HG03565 (cell line): ENCODE measurements at regions not wholly inside any gene's neighbourhood (a gene's known extent, or its start where the extent isn't known, plus 50 kb on each side); places are given as distances from the start of the nearest gene placed in this dataset.
"Not testable (repeated sequence)": the region's sequence is repeated elsewhere in the genome, so short reads cannot be mapped to it uniquely, and the experiment has no call there.

Experiments
- ATAC-seq: cut with Tn5 transposase; IDR thresholded peaks from one replicate; pipeline ENCODE4 v1.9.1; 2021; ENCODE audit warnings: mild to moderate bottlenecking, moderate library complexity; ENCODE audit not compliant: unreplicated experiment

- ATAC-seq = not testable (repeated sequence)
These were observed 108.7 kb downstream of the NPIPB11 start for GRCh38 chr16:29297809-29298177.

GRCh38 chr16:29297144-29297808 is 109.2 kb downstream of the NPIPB11 start:
- ATAC-seq = not testable (repeated sequence)

- ATAC-seq = not testable (repeated sequence)
These were observed 110.3 kb downstream of the NPIPB11 start for GRCh38 chr16:29296176-29296575.

GRCh38 chr16:29294951-29295795 is 111.3 kb downstream of the NPIPB11 start:
- not testable (repeated sequence) for ATAC-seq

GRCh38 chr16:29294400-29294933 is 112.0 kb downstream of the NPIPB11 start:
- not testable (repeated sequence) for ATAC-seq

DNA sequence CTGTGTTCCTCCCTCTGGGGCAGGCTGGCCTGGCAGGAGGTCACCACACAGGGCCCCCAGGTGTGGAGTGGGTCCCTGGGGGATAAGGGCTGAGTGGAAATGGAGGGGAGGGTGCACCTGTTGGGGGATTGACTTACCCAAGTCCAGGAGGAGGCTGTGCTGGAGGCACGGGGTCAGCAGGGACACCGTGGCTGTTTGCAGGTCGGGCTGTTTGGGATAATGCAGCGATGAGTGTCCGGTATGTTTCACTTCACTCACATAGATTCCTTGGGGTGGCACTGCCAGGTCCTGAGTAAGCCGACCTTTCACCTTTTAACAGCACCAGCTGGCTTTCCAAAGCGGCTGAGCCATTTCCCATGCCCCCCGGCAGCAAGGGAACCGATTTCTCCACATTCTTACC is 113.0 kb downstream of the NPIPB11 start:
- ATAC-seq = not testable (repeated sequence)

DNA sequence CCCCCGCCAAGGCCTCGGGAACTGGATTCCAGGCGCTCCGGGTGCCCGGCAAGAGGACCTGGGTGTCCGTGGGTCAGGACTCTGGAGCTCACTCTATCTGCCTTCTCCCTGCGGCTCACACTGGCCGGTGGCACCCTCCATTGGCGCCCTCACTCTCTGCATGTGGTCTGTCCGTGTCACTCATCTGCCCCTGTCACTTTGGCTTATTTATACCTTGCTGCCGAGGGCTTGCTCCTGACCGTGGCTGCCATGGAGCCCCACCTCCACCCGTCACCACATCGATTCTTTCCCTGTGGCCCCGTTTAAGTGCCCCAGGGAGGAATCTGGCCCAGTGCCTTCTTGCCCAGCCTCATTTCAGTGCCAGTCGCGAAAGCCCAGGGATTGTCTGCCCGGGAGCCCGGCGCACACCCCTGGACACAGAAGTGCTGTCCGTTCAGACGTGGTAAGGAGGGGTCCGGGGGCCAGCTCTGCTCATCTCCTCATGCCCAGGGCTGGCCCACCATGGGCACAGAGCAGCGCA is 113.5 kb downstream of the NPIPB11 start:
- ATAC-seq = not testable (repeated sequence)

GRCh38 chr16:29291329-29292271 is 114.9 kb downstream of the NPIPB11 start:
- not testable (repeated sequence) for ATAC-seq

DNA sequence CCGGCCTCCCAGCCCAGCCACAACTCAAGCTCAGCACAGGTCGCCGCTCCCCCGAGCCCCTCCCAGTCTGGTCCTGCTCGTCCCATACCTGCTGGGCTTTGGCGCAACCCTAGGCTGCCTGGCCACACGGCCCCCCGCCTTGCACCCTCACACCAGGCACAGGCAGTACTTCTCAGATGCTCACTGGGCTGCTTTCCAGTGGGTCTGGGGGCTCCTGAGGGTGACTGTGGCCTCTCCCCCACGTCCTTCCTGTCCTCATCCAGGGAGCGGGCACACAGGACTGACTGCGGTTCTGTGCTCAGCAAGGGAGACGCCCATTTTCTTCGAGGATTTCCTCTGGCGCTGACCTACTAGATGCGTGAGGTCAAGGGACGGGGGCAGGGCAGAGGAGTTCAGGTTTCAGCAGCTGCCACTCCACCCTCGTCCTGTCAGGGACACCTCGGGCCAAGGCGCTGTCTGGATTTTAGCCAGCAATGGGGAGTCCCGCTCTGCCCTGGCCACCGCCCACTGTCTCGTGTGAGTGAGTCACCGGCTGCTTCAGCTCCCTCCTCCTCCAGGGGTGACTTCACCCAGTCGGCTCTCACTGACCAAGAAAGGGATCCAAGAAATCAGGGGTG is 115.8 kb downstream of the NPIPB11 start:
- ATAC-seq = peak; percentile 87

- ATAC-seq = not testable (repeated sequence)
These were observed 116.8 kb downstream of the NPIPB11 start for GRCh38 chr16:29289516-29290239.

- ATAC-seq = not testable (repeated sequence)
These were observed 117.6 kb downstream of the NPIPB11 start for GRCh38 chr16:29288711-29289474.

DNA sequence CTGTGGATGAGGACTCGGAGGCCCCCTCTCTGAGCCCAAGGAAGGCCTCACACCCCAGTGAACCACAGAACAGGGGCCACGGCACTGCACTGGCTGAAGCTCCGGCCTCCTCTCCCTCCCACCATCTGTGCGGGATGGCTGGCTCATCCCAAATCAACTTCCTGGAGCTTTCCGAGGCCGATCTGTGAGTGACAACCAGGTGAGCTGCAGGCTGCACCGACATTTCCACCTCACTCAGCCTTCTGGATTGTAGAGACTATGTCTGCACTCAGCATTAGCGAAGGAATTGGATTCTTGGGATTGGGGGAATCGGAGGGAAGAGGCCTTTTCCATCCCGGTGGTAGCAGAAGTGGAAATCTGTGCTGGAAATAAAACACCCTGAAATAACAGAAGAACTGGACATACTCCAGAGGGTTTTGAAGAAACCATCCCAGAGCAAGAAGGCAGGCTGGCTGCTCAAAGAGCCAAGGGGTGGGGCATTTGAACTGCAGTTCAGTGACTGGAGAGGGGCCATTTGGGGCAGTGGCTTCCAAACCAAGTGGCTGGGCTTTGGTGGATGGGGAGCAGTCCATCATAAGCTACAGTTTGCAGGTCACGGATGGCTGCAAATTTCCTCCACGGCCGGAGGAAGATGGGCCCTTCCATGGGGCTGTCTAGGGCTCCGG is 118.5 kb downstream of the NPIPB11 start:
- not testable (repeated sequence) for ATAC-seq

GRCh38 chr16:29287246-29287645 is 119.3 kb downstream of the NPIPB11 start:
- not testable (repeated sequence) for ATAC-seq

DNA sequence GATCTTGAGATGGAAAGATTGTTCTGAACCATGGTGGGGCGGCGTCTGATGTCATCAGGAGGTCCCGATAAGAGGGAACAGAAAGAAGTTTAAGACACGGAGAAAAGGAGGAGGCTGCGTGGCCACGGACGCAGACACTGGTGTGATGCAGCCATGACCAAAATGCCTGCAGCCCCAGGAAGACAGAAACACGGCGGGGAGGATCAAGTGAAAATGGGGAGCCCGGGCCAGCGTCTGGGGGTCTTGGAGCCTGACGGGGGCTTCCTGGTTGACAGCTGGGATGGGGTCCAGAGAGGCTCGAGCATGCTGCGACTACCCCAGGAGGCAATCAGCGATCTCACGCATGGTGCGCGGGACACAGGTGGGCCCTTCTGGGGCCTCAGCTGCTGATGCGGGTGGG is 119.7 kb downstream of the NPIPB11 start:
- ATAC-seq = not testable (repeated sequence)

DNA sequence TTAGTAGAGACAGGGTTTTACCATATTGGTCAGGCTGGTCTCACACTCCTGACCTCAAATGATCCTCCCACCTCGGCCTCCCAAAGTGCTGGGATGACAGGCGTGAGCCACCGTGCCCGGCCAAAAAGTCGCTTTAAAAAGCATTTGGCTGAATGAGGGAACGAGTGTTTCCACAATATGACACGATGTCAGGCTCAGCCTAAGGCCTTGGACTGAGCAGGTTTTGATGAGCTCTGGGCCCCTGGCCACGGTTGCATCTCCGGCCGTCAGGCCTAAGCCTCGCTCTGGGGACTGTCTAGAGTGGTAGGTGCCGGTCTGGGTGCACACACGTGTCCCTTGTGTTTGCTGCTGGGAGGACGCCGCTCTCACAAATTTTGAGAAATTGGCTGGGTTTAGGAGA is 120.3 kb downstream of the NPIPB11 start:
- ATAC-seq = not testable (repeated sequence)

DNA sequence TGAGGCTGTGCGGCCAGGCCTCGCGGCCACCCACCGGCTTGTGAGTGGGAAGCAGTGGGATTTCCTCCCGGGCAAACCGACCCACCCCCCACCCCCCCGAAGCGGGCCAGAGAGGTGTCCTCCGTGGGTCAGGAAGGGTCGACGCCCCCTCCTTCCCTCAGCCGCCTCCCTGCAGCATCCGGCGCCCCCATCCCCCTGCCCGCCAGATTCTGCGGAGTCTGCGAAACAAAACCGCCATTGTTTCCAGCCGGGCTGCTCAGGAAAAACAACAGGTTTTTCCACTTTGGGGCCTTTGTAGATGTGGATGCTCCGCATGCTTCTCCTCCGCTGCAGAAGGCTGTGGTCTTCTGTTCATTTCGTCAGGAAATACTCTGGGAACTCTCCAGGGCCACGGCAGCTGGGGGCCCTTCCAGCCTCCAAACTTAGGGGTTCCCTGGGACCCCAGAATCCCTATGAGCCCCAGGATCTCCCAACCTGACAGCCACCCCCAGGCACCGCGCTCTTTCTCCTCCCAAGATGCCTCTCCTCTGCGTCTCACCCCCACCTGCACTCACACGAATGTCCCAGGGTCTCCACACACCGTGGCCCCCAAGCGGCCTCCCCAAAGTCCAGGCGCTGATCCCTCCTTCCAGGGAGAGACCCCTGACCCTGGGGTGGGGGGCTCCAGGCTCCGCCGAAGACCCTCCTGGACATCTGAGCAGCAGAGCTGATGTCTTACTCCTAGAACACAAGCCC is 121.2 kb downstream of the NPIPB11 start:
- ATAC-seq = not testable (repeated sequence)

DNA sequence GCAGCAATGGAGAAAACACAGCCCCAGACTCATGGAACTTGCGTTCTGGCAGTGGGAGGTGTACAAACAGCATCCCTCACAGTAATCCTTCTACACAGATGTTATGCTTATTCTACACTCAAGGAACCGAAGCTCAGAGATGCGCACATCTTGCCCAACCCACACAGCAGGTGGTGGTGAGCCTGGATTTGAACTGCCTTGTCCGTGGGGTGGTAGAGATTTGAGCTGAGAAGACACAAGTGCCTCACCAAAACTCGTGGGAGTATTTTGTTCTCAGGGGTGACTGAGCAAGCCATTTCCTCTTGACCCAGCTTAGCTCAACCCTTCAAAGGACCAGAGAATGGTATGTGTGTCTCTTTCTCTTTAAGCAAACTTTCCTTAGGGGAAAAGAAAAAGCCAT is 121.8 kb downstream of the NPIPB11 start:
- not testable (repeated sequence) for ATAC-seq
